Fibroblast of lung (primary cell): ENCODE measurements at regions not wholly inside any gene's neighbourhood (a gene's known extent, or its start where the extent isn't known, plus 50 kb on each side); places are given as distances from the start of the nearest gene placed in this dataset.
"Not testable (repeated sequence)": the region's sequence is repeated elsewhere in the genome, so short reads cannot be mapped to it uniquely, and the experiment has no call there.

Source experiments
- DNase-seq, 2 donors: peaks; one replicate each; pipeline versions ENCODE4 v3.0.0 to v3.0.0-alpha.2; 2010; ENCODE audit warnings: low read depth in 2 of 2
- H2AFZ ChIP-seq: 2 replicates; pipeline ENCODE4 v1.5.1; 2012; ENCODE audit warnings: low read length, control low read depth, inconsistent platforms
- H3K27ac ChIP-seq: 2 replicates; pipeline ENCODE4 v1.5.1; 2011; ENCODE audit warnings: low read length, control low read depth; ENCODE audit not compliant: insufficient read depth
- H3K27me3 ChIP-seq: 2 replicates; pipeline ENCODE4 v1.5.1; 2011; ENCODE audit warnings: mild to moderate bottlenecking, low read length; ENCODE audit not compliant: control insufficient read depth, insufficient read depth
- H3K36me3 ChIP-seq: 2 replicates; pipeline ENCODE4 v1.5.1; 2011; ENCODE audit warnings: low read length; ENCODE audit not compliant: control insufficient read depth, insufficient read depth
- H3K4me1 ChIP-seq: 2 replicates; pipeline ENCODE4 v1.5.1; 2011; ENCODE audit warnings: low read length; ENCODE audit not compliant: control insufficient read depth, insufficient read depth; ENCODE audit errors: extremely low read depth
- H3K4me2 ChIP-seq: 2 replicates; pipeline ENCODE4 v1.5.1; 2011; ENCODE audit warnings: low read length, control low read depth; ENCODE audit not compliant: insufficient read depth; ENCODE audit errors: extremely low read depth
- H3K4me3 ChIP-seq, 4 experiments: fragments of 200-600 bp in 1 of 4; sonication (generic) in 1 of 4; replicated peaks in 1 of 4; 2 replicates each; pipeline ENCODE4 v1.5.1; 2011 to 2016; ENCODE audit warnings: low read length in 4 of 4, low read depth in 3 of 4, mild to moderate bottlenecking in 3 of 4, control low read depth in 2 of 4, inconsistent platforms in 1 of 4, mixed read lengths in 1 of 4; ENCODE audit not compliant: insufficient read depth in 1 of 4; ENCODE audit errors: control extremely low read depth in 1 of 4
- H3K79me2 ChIP-seq: 2 replicates; pipeline ENCODE4 v1.5.1; 2012; ENCODE audit warnings: mild to moderate bottlenecking, low read length, inconsistent platforms; ENCODE audit not compliant: control insufficient read depth, insufficient read depth
- H3K9ac ChIP-seq: 2 replicates; pipeline ENCODE4 v1.5.1; 2011; ENCODE audit warnings: mild to moderate bottlenecking, low read length, control low read depth; ENCODE audit not compliant: insufficient read depth
- H3K9me3 ChIP-seq: 2 replicates; pipeline ENCODE4 v1.5.1; 2012; ENCODE audit warnings: low read depth, low read length; ENCODE audit not compliant: control insufficient read depth, insufficient read depth
- H4K20me1 ChIP-seq: 2 replicates; pipeline ENCODE4 v1.5.1; 2011; ENCODE audit warnings: low read length; ENCODE audit not compliant: control insufficient read depth, insufficient read depth; ENCODE audit errors: extremely low read depth
- CTCF ChIP-seq, 2 donors: IDR thresholded peaks in 1 of 2; conservative IDR thresholded peaks in 1 of 2; 1 replicate in 1 of 2; 2 replicates in 1 of 2; pipeline ENCODE4 v1.5.1; 2011 to 2012; ENCODE audit warnings: low read length in 2 of 2, control low read depth in 1 of 2, inconsistent platforms in 1 of 2, low read depth in 1 of 2, mild to moderate bottlenecking in 1 of 2
- EZH2 ChIP-seq: IDR thresholded peaks from 2 replicates; pipeline ENCODE4 v1.5.1; 2012; ENCODE audit warnings: low read length, control low read depth, mild to moderate bottlenecking; ENCODE audit errors: missing control alignments

- Histone ChIP-seq H3K27ac (no peak overlapping the region), H3K36me3 (no peaks in the 10 kb centered on the region), H3K4me2 (no peak overlapping the region), H3K27me3 (no peaks in the 10 kb centered on the region), H3K9ac (no peak overlapping the region), H3K79me2 (no peaks in the 10 kb centered on the region), H3K4me1 (peaks cover 2% of the 10 kb centered on the region), H3K4me3 (no peak overlapping the region), H2AFZ (no peak overlapping the region), H4K20me1 (no peaks in the 10 kb centered on the region), H3K9me3 (no peaks in the 10 kb centered on the region)
- DNase-seq: no peak
- TF ChIP-seq CTCF (conservative IDR thresholded peaks at IDR 0.05 in 1 of 2, IDR thresholded peaks at IDR 0.05 in 1 of 2; ENCODE audit: low read depth in 1 of 2, low read length in 2 of 2): no peak
- no peak for TF ChIP-seq EZH2
Observed at GRCh38 chr9:105121861-105122430, 122.5 kb upstream of the SLC44A1 start.

GRCh38 chr9:105124598-105124997 lies 119.9 kb upstream of the SLC44A1 start:
- DNase-seq, H3K27ac ChIP-seq, H3K4me2 ChIP-seq, H3K4me1 ChIP-seq, H3K79me2 ChIP-seq, H3K36me3 ChIP-seq, H3K4me3 ChIP-seq, H3K27me3 ChIP-seq, H3K9me3 ChIP-seq, H4K20me1 ChIP-seq, H3K9ac ChIP-seq, H2AFZ ChIP-seq: not testable (repeated sequence)

- H3K4me3 ChIP-seq: no peak overlapping the region
- H2AFZ ChIP-seq: no peak overlapping the region
- H3K36me3 ChIP-seq: no peaks in the 10 kb centered on the region
- no peak overlapping the region for H3K27ac ChIP-seq
- no peaks in the 10 kb centered on the region for H3K79me2 ChIP-seq
- no peaks in the 10 kb centered on the region for H3K27me3 ChIP-seq
- no peak for TF ChIP-seq EZH2
- TF ChIP-seq CTCF (conservative IDR thresholded peaks at IDR 0.05 in 1 of 2, IDR thresholded peaks at IDR 0.05 in 1 of 2; ENCODE audit: low read depth in 1 of 2, low read length in 2 of 2): no peak
- H3K4me1 ChIP-seq: peaks cover 6% of the 10 kb centered on the region
- no peaks in the 10 kb centered on the region for H4K20me1 ChIP-seq
- H3K9ac ChIP-seq: no peak overlapping the region
- no peak overlapping the region for H3K4me2 ChIP-seq
- DNase-seq: peak in 1 of 2 donors; percentile 20
- no peaks in the 10 kb centered on the region for H3K9me3 ChIP-seq
Observed at GRCh38 chr9:105126226-105126625, 118.2 kb upstream of the SLC44A1 start.
